HuH-7 (cell line): ENCODE measurements at regions not wholly inside any gene's neighbourhood (a gene's known extent, or its start where the extent isn't known, plus 50 kb on each side); places are given as distances from the start of the nearest gene placed in this dataset.

Source experiments
- DNase-seq: peaks from one replicate; pipeline ENCODE4 v3.0.0; 2011; ENCODE audit warnings: low spot score

DNA sequence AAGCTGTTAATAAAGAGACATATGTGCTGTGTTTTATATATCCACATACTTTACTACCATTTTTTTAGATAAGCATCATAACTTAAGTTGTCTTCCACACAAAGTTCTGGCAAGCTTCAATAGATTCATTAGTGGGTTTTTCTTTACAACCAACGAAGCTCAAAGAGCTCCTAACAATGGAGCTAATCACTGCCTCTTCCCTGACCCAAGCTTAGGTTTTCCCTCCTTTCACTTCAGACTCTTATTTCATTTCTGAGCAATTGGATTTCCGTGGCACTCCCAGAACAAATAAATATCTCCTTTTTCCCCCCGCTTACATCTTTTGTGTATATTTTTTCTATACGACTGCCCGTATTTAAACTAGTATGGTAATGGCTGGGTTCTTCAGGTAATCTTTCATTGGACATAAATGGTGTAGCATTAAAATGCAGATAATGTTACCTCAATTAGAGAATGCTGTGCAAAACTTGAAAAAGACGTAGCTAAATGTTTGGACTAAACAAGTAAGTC lies 275.5 kb upstream of the TMEM161B start:
- no peak for DNase-seq

DNA sequence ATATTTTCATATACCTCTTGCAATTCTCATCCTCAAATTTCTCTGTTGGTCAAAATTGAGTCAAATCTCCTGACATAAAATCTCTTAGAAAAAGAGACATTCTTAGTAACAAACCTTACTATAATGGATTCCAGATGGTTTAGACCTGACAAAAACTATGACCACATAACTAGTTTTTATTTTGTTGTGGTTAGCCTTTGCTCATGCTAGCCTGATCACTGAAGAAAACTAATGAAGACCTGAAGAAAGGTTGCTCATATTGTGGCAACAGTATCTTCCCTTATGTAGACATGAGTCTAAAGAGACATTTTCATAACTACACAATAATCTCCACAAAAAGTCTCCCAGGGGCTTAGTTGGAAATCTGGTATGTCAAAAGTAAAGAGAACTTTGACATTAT lies 274.1 kb upstream of the TMEM161B start:
- no peak for DNase-seq

GRCh38 chr5:88540471-88541115 lies 271.9 kb upstream of the TMEM161B start:
- DNase-seq = no peak

DNA sequence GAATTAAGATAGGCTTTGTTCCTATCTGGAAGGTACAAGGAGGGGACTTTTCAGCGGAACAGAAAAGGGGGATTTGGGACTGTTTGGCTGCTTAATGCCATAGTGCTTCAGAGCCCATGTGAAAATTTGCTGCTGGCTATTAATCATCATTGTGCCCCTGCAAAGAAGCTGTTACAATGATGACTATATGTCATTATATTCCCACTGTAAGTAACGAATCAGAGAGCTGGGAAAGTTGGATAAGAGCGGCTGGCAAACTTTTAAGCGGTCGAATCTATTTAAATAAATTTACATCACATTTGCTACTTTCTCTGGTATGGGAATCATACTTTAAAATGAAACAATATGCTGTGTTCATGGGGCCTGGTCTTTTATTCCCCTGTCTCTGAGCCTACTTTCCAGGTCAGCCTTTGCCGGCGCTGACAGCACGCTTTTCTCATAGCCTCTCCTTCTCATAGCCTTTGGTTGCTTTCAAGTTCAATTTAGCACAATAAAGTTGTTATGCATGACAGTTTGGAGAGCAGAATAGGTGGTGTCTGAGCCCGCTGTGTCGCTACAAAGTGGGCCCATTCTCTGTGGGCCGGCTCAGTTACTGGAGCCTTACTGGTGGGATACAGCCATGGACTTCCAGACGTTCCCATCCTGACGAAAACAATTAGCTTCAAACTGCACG lies 271.2 kb upstream of the TMEM161B start:
- no peak for DNase-seq

GRCh38 chr5:88539026-88539425 lies 270.4 kb upstream of the TMEM161B start:
- DNase-seq = no peak

- DNase-seq = no peak
These were observed 267.5 kb upstream of the TMEM161B start for GRCh38 chr5:88536146-88536545.

- DNase-seq = no peak
These were observed 256.3 kb upstream of the TMEM161B start for GRCh38 chr5:88524941-88525340.

GRCh38 chr5:88519066-88519465 lies 250.4 kb upstream of the TMEM161B start:
- DNase-seq = no peak

- no peak for DNase-seq
These were observed 249.7 kb upstream of the TMEM161B start for GRCh38 chr5:88518131-88519016.

DNA sequence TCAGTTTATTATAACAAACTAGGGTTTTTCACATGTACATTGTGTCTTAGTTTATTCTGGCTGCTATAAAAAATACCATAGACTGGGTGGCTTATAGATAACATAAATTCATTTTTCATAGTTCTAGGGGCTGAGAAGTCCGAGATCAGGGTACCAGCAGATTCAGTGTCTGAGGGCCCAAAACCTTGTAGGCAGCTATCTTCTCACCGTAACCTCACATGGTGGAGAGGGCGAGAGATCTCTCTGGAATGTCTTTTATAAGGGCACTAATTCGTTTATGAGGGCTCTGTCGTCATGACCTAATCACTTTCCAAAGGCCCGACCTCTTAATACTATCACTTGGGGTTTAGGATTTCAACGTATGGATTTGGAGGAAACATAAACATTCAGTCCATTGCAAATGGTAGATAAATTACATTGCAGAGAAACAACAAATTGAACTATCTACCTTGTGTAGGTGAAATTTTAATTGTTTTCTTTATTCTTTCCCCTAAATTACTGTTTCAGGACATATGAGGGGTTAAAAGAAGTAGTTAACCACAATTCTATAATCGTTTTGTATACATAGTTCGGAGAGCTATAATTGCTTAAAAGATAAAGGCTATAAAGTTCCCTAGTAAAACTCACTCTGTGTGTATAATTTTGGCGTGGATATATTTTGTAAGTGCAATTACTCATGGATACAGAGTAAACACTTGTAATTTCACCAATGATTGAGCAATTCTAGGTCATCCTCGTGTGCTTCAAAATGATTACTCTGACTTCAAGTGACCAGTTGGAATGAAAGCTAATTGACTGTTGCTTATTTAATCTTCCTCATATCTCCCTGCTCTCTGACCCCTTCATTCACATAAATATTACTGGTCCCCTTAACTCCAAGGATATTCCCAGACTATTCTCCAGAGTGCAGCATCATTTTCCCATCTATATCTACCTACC lies 247.5 kb upstream of the TMEM161B start:
- no peak for DNase-seq

DNA sequence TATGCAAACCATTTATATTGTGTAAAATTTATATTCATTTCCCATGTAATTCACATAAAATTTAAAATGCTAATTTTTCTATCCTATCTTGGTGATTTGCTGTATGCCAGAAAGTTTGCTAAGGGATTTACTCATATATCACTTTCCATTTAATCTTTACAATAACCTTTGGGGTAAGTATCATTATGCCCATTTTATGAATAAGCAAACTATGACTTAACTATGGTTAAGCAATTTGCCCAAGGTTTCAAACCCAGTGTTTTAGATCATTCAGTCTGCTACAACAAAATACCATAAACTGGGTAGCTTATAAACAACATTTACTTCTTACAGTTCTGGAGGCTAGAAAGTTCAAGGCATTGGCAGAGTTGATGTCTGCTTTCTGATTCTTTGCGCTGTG lies 246.4 kb upstream of the TMEM161B start:
- DNase-seq = no peak

- no peak for DNase-seq
These were observed 240.8 kb upstream of the TMEM161B start for GRCh38 chr5:88509403-88509802.

DNA sequence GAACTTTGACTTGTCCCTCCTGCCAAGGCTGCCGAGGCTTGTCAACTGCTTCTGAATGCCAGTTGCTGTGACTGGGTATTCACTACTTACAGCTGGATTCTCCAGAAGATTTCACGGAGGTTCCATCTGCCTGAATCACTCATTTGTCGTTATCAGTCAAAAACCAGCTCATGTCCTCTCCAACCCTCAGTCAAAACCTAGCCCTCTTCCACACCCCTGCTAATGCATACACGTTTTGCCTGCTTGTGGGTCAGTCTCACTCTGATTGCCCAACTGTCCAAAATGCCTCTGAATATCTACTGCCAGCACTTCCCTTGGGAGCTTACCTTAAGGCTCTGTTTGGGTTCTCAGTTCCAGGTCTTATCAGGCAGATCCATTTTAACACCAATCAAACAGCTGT lies 238.6 kb upstream of the TMEM161B start:
- no peak for DNase-seq

DNA sequence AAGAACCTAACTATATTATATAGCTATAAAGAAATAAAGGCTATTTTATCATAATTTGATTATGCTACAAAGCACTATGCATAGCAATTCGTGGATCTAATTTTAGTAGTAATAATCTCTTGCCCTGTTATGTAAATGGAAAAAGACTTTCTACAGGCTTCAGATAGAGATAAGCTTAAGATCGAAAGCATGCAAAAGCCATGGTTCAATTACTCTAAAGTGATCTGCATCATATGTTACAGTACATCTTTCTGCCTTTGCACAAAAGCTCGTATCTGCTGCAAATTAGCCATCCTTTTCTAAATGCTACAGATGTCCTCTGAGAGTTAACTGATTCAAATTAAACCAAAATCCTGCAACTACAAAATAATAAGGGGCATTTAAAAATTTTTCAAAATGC lies 234.8 kb upstream of the TMEM161B start:
- DNase-seq = no peak

GRCh38 chr5:88503041-88503345 lies 234.3 kb upstream of the TMEM161B start:
- no peak for DNase-seq

GRCh38 chr5:88502179-88503040 lies 233.8 kb upstream of the TMEM161B start:
- DNase-seq = no peak

DNA sequence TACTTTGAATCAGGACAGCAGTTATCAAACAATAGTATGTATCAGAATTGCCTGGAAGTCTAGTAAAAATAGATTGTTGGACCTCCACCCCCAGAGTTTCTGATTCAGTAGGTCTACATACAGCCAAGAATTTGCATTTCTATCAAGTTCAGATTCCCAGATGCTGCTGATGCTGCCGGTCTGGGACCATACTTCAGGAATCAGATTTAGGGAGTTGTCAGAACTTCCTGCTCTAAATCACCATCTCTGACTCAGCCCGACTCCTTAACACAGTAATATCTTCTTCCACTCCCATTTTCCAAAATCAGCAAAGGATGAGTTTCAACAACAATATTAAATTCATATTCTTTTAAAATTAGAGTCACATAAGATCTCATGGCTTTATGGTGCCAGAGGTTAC lies 227.2 kb upstream of the TMEM161B start:
- no peak for DNase-seq

DNA sequence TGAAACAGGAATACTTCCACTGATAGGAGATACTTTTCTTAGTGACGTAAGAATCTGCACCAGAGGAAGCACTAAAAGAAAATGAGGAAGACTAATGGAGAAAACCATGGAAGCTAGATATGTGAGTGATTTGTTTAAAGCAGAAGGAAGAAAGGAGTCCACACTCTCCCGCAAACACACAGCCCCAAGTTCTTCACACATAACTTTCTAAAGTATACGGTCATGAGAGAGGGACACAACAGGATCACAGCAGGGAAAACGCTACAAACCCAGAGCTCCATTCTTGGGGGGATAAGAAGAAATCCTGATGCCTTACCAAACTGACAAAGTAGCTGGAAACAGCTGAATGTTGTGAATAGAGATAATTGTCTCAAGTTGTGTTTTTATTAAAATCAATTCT lies 222.2 kb upstream of the TMEM161B start:
- no peak for DNase-seq

GRCh38 chr5:88489364-88489763 lies 220.7 kb upstream of the TMEM161B start:
- no peak for DNase-seq

- no peak for DNase-seq
These were observed 219.9 kb upstream of the TMEM161B start for GRCh38 chr5:88488561-88488960.

- no peak for DNase-seq
These were observed 219.5 kb upstream of the TMEM161B start for GRCh38 chr5:88488130-88488529.
